DOHH2 (cell line): ENCODE measurements at regions not wholly inside any gene's neighbourhood (a gene's known extent, or its start where the extent isn't known, plus 50 kb on each side); places are given as distances from the start of the nearest gene placed in this dataset.

Source experiments
- H3F3A ChIP-seq: fragments of 200-600 bp; sonication (generic), shearing (Covaris generic); 2 replicates; pipeline ENCODE4 v1.6.0; 2016; ENCODE audit warnings: antibody characterized with exemption, mild to moderate bottlenecking; ENCODE audit not compliant: control insufficient read depth, insufficient read depth
- H3K27ac ChIP-seq: fragments of 200-600 bp; sonication (generic); 2 replicates; pipeline ENCODE4 v1.5.1; 2014; ENCODE audit warnings: low read depth, mild to moderate bottlenecking, low read length, moderate library complexity
- H3K27me3 ChIP-seq: fragments of 200-600 bp; sonication (generic); 2 replicates; pipeline ENCODE4 v1.6.1; 2014; ENCODE audit warnings: mild to moderate bottlenecking, low read length, mixed read lengths; ENCODE audit not compliant: control insufficient read depth
- H3K36me3 ChIP-seq: fragments of 200-600 bp; sonication (generic); 2 replicates; pipeline ENCODE4 v1.6.1; 2014; ENCODE audit warnings: mild to moderate bottlenecking, low read length, moderate library complexity, mixed read lengths; ENCODE audit not compliant: control insufficient read depth
- H3K4me1 ChIP-seq: fragments of 200-600 bp; sonication (generic); 2 replicates; pipeline ENCODE4 v1.6.1; 2014; ENCODE audit warnings: mild to moderate bottlenecking, low read length, mixed read lengths; ENCODE audit not compliant: control insufficient read depth
- H3K4me2 ChIP-seq: fragments of 200-600 bp; sonication (generic); 2 replicates; pipeline ENCODE4 v1.6.0; 2014; ENCODE audit warnings: mild to moderate bottlenecking, low read length, moderate library complexity
- H3K4me3 ChIP-seq: fragments of 200-600 bp; sonication (generic); 2 replicates; pipeline ENCODE4 v1.5.1; 2014; ENCODE audit warnings: mild to moderate bottlenecking, low read length, mixed read lengths
- H3K79me2 ChIP-seq: fragments of 200-600 bp; sonication (generic); 2 replicates; pipeline ENCODE4 v1.6.1; 2014; ENCODE audit warnings: mild to moderate bottlenecking, low read length, mixed read lengths; ENCODE audit not compliant: control insufficient read depth
- H3K9me2 ChIP-seq: fragments of 200-600 bp; sonication (generic); replicated peaks from 2 replicates; pipeline ENCODE4 v1.6.1; 2014; ENCODE audit warnings: mild to moderate bottlenecking, low read length, mixed read lengths; ENCODE audit not compliant: control insufficient read depth
- H3K9me3 ChIP-seq: fragments of 200-600 bp; sonication (generic); 2 replicates; pipeline ENCODE4 v1.6.1; 2014; ENCODE audit warnings: antibody characterized with exemption, low read length, mixed read lengths; ENCODE audit not compliant: control insufficient read depth, insufficient read depth
- H4K20me1 ChIP-seq: fragments of 200-600 bp; sonication (generic); 2 replicates; pipeline ENCODE4 v1.6.0; 2014; ENCODE audit warnings: low read depth, mild to moderate bottlenecking, antibody characterized with exemption, low read length, moderate library complexity; ENCODE audit not compliant: control insufficient read depth, insufficient read depth
- CTCF ChIP-seq: fragments of 200-600 bp; sonication (generic); IDR thresholded peaks from one replicate; pipeline ENCODE4 v1.5.1; 2014; ENCODE audit warnings: antibody characterized with exemption, mild to moderate bottlenecking, low read depth, low read length; ENCODE audit not compliant: poor library complexity, severe bottlenecking
- EZH2phosphoT487 ChIP-seq: fragments of 200-600 bp; sonication (generic); IDR thresholded peaks from 2 replicates; pipeline ENCODE4 v1.6.1; 2017; ENCODE audit warnings: borderline replicate concordance, mild to moderate bottlenecking, antibody characterized with exemption, low read length, moderate library complexity, mixed read lengths

- no peaks in the 10 kb centered on the region for H4K20me1 ChIP-seq
- no peak overlapping the region for H3K27ac ChIP-seq
- no peaks in the 10 kb centered on the region for H3K27me3 ChIP-seq
- no peaks in the 10 kb centered on the region for H3K9me3 ChIP-seq
- H3F3A ChIP-seq: no peaks in the 10 kb centered on the region
- TF ChIP-seq EZH2phosphoT487 (no peak), CTCF (no peak)
- no peak overlapping the region for H3K4me2 ChIP-seq
- no peaks in the 10 kb centered on the region for H3K79me2 ChIP-seq
- H3K36me3 ChIP-seq: no peaks in the 10 kb centered on the region
- H3K9me2 ChIP-seq: no peaks in the 10 kb centered on the region
- no peak overlapping the region for H3K4me3 ChIP-seq
- no peaks in the 10 kb centered on the region for H3K4me1 ChIP-seq
Measured at GRCh38 chr1:10852018-10852417, 55.6 kb upstream of the CASZ1 start.

- H4K20me1 ChIP-seq: no peaks in the 10 kb centered on the region
- H3K79me2 ChIP-seq: no peaks in the 10 kb centered on the region
- H3K4me1 ChIP-seq: no peaks in the 10 kb centered on the region
- no peaks in the 10 kb centered on the region for H3K27me3 ChIP-seq
- no peaks in the 10 kb centered on the region for H3K36me3 ChIP-seq
- no peaks in the 10 kb centered on the region for H3F3A ChIP-seq
- no peak overlapping the region for H3K4me2 ChIP-seq
- H3K9me2 ChIP-seq: no peaks in the 10 kb centered on the region
- no peak for TF ChIP-seq EZH2phosphoT487
- no peak for TF ChIP-seq CTCF
- no peak overlapping the region for H3K27ac ChIP-seq
- H3K9me3 ChIP-seq: no peaks in the 10 kb centered on the region
- no peak overlapping the region for H3K4me3 ChIP-seq
Measured at GRCh38 chr1:10852486-10852885, 56.0 kb upstream of the CASZ1 start.

- Histone ChIP-seq H3K4me2 (no peak overlapping the region), H4K20me1 (no peaks in the 10 kb centered on the region), H3K4me1 (no peaks in the 10 kb centered on the region), H3K9me2 (no peaks in the 10 kb centered on the region), H3K4me3 (no peak overlapping the region), H3F3A (no peaks in the 10 kb centered on the region), H3K27ac (no peak overlapping the region), H3K79me2 (no peaks in the 10 kb centered on the region), H3K36me3 (no peaks in the 10 kb centered on the region), H3K9me3 (no peaks in the 10 kb centered on the region), H3K27me3 (no peaks in the 10 kb centered on the region)
- TF ChIP-seq CTCF (no peak), EZH2phosphoT487 (no peak)
Measured at GRCh38 chr1:10852998-10853520, 56.6 kb upstream of the CASZ1 start.
